ENCODE measurements at regions not wholly inside any gene's neighbourhood (a gene's known extent, or its start where the extent isn't known, plus 50 kb on each side); places are given as distances from the start of the nearest gene placed in this dataset.
A peak's percentile ranks its signal among the peaks of the same experiment; 100 is the strongest.
"Not testable (repeated sequence)": the region's sequence is repeated elsewhere in the genome, so short reads cannot be mapped to it uniquely, and the experiment has no call there.

GRCh38 chr22:17303840-17304779, 65.2 kb upstream of the CECR2 start:
- H3K4me3 ChIP-seq (ENCODE audit: low read depth, poor library complexity, severe bottlenecking), result no peak overlapping the region
- TF ChIP-seq CTCF (IDR thresholded peaks at IDR 0.05), result no peak
- no peak for TF ChIP-seq POLR2A (IDR thresholded peaks at IDR 0.05)
- DNase-seq (ENCODE audit: low spot score in 2 of 2), result peak in 1 of 2 donors; percentile 77
- intact Hi-C loops (cut with DNase I; ENCODE audit: low total_unique reads), result no loop called here
- 73% methylated on average over 21 of the region's 21 CpGs for WGBS, 2 donors

GRCh38 chr22:17303441-17303839, 65.8 kb upstream of the CECR2 start:
- H3K4me3 ChIP-seq (ENCODE audit: low read depth, poor library complexity, severe bottlenecking), result no peak overlapping the region
- TF ChIP-seq POLR2A (IDR thresholded peaks at IDR 0.05) (no peak), CTCF (IDR thresholded peaks at IDR 0.05) (no peak)
- WGBS, 2 donors, result 87 to 90% methylated on average over 15 of the region's 15 CpGs
- DNase-seq (ENCODE audit: low spot score in 2 of 2), result peak in 1 of 2 donors; percentile 46
- intact Hi-C loops (cut with DNase I; ENCODE audit: low total_unique reads), result no loop called here

- 84 to 89% methylated on average over 1 of the region's 1 CpG for WGBS, 2 donors
- DNase-seq (ENCODE audit: low spot score in 2 of 2), result no peak
- TF ChIP-seq CTCF (IDR thresholded peaks at IDR 0.05) (no peak), POLR2A (IDR thresholded peaks at IDR 0.05) (no peak)
- H3K4me3 ChIP-seq (ENCODE audit: low read depth, poor library complexity, severe bottlenecking), result no peak overlapping the region
- intact Hi-C loops (cut with DNase I; ENCODE audit: low total_unique reads), result no loop called here
These were observed 66.6 kb upstream of the CECR2 start for GRCh38 chr22:17302616-17303015.

- 69 to 76% methylated on average over 2 of the region's 2 CpGs for WGBS, 2 donors
- no peak overlapping the region for H3K4me3 ChIP-seq (ENCODE audit: low read depth, poor library complexity, severe bottlenecking)
- DNase-seq (ENCODE audit: low spot score in 2 of 2), result no peak
- intact Hi-C loops (cut with DNase I; ENCODE audit: low total_unique reads), result no loop called here
- TF ChIP-seq CTCF (IDR thresholded peaks at IDR 0.05), result no peak
- no peak for TF ChIP-seq POLR2A (IDR thresholded peaks at IDR 0.05)
These were observed 68.3 kb upstream of the CECR2 start for GRCh38 chr22:17300926-17301325.

- H3K4me3 ChIP-seq (ENCODE audit: low read depth, poor library complexity, severe bottlenecking); intact Hi-C loops (cut with DNase I; ENCODE audit: low total_unique reads); DNase-seq (ENCODE audit: low spot score in 2 of 2): not testable (repeated sequence)
- 85 to 89% methylated on average over 7 of the region's 7 CpGs for WGBS, 2 donors
These were observed 70.3 kb upstream of the CECR2 start for GRCh38 chr22:17298805-17299502.

DNA sequence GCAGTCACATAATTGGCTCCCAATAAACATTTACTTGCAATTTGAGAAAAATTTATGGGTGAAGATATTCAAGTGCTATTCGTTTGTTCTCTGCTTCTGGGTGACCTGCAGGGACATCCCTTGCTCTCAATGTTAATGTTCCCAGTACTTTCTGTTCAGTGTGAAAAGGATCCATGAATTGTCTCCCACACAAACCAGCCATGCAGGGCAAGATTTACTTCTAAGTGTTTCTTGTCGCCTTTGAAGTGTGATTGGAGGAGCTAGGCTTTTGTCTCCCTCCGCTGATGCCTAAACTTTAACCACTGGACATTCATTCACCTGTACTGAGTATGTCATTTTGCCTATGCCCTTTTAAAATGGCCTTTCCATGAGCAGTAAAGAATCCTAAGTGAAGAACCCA, 66.4 kb upstream of the ADA2 start:
- 67% methylated on average over 3 of the region's 3 CpGs for WGBS, 2 donors
- no peak for TF ChIP-seq CTCF (IDR thresholded peaks at IDR 0.05)
- no peak for TF ChIP-seq POLR2A (IDR thresholded peaks at IDR 0.05)
- H3K4me3 ChIP-seq (ENCODE audit: low read depth, poor library complexity, severe bottlenecking), result no peak overlapping the region
- intact Hi-C loops (cut with DNase I; ENCODE audit: low total_unique reads), result loop anchor here (10.0 kb wide), 1 partner anchor 109 kb away; no protein-coding TSS in a partner anchor
- DNase-seq (ENCODE audit: low spot score in 2 of 2), result no peak

Measured in lower leg skin (tissue), 4 donors.